ENCODE measurements at regions not wholly inside any gene's neighbourhood (a gene's known extent, or its start where the extent isn't known, plus 50 kb on each side); places are given as distances from the start of the nearest gene placed in this dataset.

- no peak for TF ChIP-seq CTCF (IDR thresholded peaks at IDR 0.05 in 2 of 3, conservative IDR thresholded peaks at IDR 0.05 in 1 of 3; ENCODE audit: insufficient read depth in 2 of 3, low read depth in 1 of 3, low read length in 3 of 3)
- no peak for TF ChIP-seq GATA2 (CRISPR knock-in tag; IDR thresholded peaks at IDR 0.05)
- TF ChIP-seq CCAR2 (IDR thresholded peaks at IDR 0.05; ENCODE audit: low read depth, low read length), result no peak
- no peak for TF ChIP-seq POLR2A (conservative IDR thresholded peaks at IDR 0.05)
- TF ChIP-seq ZNF232 (CRISPR knock-in tag; IDR thresholded peaks at IDR 0.05), result no peak
- TF ChIP-seq RAD21 (CRISPR knock-in tag; conservative IDR thresholded peaks at IDR 0.05 in 1 of 2, IDR thresholded peaks at IDR 0.05 in 1 of 2), result no peak
- TF ChIP-seq IRF1 (CRISPR knock-in tag; IDR thresholded peaks at IDR 0.05; ENCODE audit: borderline replicate concordance), result no peak
Measured at GRCh38 chr14:31945701-31946100, 131.4 kb upstream of the ARHGAP5 start.
